GM12878 (cell line): ENCODE measurements at regions not wholly inside any gene's neighbourhood (a gene's known extent, or its start where the extent isn't known, plus 50 kb on each side); places are given as distances from the start of the nearest gene placed in this dataset.

ENCODE experiments used
- CEBPB ChIP-seq, 2 experiments: fragments of 150-350 bp in 1 of 2; IDR thresholded peaks; 2 replicates each; pipeline ENCODE4 v1.6.1; 2012 to 2014; ENCODE audit warnings: low read depth in 2 of 2, low read length in 2 of 2, borderline replicate concordance in 1 of 2, inconsistent platforms in 1 of 2
- CHD2 ChIP-seq: IDR thresholded peaks from 2 replicates; pipeline ENCODE4 v1.6.1; 2011; ENCODE audit warnings: low read depth, low read length, improper control_type of control experiment, borderline replicate concordance
- FOXK2 ChIP-seq: fragments of 450-650 bp; IDR thresholded peaks from 2 replicates; pipeline ENCODE4 v1.6.1; 2017; ENCODE audit warnings: mild to moderate bottlenecking, moderate library complexity
- MEF2A ChIP-seq: IDR thresholded peaks from 2 replicates; pipeline ENCODE4 v1.6.1; 2011; ENCODE audit warnings: low read depth, mild to moderate bottlenecking, low read length, moderate library complexity; ENCODE audit not compliant: insufficient read depth
- POLR2A ChIP-seq: IDR thresholded peaks from 2 replicates; pipeline ENCODE4 v1.6.1; 2011; ENCODE audit warnings: low read depth, mild to moderate bottlenecking, low read length
- SIN3A ChIP-seq: IDR thresholded peaks from 2 replicates; pipeline ENCODE4 v1.6.1; 2012; ENCODE audit warnings: low read depth, low read length, improper control_type of control experiment
- TF ChIP-seq, protein P1 (sequence below): fragments of 450-650 bp; formaldehyde crosslinking; IDR thresholded peaks from 2 replicates; pipeline ENCODE4 v1.5.0; 2022; ENCODE audit warnings: mild to moderate bottlenecking, missing genetic modification characterization
- TF ChIP-seq, protein P2 (sequence below): fragments of 450-650 bp; IDR thresholded peaks from 2 replicates; pipeline ENCODE4 v1.6.1; 2016; ENCODE audit warnings: mild to moderate bottlenecking, moderate library complexity, borderline replicate concordance
- TF ChIP-seq, protein P3 (sequence below): IDR thresholded peaks from 2 replicates; pipeline ENCODE4 v1.6.1; 2011; ENCODE audit warnings: low read depth, low read length, improper control_type of control experiment, borderline replicate concordance
- TF ChIP-seq, protein P4 (sequence below): IDR thresholded peaks from 2 replicates; pipeline ENCODE4 v1.6.1; 2012; ENCODE audit warnings: mild to moderate bottlenecking, low read depth, low read length

GRCh38 chr2:128682729-128683284 lies 364.1 kb upstream of the HS6ST1 start:
- no peak for TF ChIP-seq CHD2
- no peak for TF ChIP-seq POLR2A
- TF ChIP-seq, protein P1, sequence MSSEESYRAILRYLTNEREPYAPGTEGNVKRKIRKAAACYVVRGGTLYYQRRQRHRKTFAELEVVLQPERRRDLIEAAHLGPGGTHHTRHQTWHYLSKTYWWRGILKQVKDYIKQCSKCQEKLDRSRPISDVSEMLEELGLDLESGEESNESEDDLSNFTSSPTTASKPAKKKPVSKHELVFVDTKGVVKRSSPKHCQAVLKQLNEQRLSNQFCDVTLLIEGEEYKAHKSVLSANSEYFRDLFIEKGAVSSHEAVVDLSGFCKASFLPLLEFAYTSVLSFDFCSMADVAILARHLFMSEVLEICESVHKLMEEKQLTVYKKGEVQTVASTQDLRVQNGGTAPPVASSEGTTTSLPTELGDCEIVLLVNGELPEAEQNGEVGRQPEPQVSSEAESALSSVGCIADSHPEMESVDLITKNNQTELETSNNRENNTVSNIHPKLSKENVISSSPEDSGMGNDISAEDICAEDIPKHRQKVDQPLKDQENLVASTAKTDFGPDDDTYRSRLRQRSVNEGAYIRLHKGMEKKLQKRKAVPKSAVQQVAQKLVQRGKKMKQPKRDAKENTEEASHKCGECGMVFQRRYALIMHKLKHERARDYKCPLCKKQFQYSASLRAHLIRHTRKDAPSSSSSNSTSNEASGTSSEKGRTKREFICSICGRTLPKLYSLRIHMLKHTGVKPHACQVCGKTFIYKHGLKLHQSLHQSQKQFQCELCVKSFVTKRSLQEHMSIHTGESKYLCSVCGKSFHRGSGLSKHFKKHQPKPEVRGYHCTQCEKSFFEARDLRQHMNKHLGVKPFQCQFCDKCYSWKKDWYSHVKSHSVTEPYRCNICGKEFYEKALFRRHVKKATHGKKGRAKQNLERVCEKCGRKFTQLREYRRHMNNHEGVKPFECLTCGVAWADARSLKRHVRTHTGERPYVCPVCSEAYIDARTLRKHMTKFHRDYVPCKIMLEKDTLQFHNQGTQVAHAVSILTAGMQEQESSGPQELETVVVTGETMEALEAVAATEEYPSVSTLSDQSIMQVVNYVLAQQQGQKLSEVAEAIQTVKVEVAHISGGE (CRISPR knock-in tag): no peak
- no peak for TF ChIP-seq SIN3A
- TF ChIP-seq FOXK2: no peak
- no peak for TF ChIP-seq CEBPB (IDR thresholded peaks at IDR 0.05; ENCODE audit: borderline replicate concordance in 1 of 2, low read depth in 2 of 2, low read length in 2 of 2)
- no peak for TF ChIP-seq MEF2A
- TF ChIP-seq, protein P2, sequence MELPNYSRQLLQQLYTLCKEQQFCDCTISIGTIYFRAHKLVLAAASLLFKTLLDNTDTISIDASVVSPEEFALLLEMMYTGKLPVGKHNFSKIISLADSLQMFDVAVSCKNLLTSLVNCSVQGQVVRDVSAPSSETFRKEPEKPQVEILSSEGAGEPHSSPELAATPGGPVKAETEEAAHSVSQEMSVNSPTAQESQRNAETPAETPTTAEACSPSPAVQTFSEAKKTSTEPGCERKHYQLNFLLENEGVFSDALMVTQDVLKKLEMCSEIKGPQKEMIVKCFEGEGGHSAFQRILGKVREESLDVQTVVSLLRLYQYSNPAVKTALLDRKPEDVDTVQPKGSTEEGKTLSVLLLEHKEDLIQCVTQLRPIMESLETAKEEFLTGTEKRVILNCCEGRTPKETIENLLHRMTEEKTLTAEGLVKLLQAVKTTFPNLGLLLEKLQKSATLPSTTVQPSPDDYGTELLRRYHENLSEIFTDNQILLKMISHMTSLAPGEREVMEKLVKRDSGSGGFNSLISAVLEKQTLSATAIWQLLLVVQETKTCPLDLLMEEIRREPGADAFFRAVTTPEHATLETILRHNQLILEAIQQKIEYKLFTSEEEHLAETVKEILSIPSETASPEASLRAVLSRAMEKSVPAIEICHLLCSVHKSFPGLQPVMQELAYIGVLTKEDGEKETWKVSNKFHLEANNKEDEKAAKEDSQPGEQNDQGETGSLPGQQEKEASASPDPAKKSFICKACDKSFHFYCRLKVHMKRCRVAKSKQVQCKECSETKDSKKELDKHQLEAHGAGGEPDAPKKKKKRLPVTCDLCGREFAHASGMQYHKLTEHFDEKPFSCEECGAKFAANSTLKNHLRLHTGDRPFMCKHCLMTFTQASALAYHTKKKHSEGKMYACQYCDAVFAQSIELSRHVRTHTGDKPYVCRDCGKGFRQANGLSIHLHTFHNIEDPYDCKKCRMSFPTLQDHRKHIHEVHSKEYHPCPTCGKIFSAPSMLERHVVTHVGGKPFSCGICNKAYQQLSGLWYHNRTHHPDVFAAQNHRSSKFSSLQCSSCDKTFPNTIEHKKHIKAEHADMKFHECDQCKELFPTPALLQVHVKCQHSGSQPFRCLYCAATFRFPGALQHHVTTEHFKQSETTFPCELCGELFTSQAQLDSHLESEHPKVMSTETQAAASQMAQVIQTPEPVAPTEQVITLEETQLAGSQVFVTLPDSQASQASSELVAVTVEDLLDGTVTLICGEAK: no peak
- TF ChIP-seq, protein P3, sequence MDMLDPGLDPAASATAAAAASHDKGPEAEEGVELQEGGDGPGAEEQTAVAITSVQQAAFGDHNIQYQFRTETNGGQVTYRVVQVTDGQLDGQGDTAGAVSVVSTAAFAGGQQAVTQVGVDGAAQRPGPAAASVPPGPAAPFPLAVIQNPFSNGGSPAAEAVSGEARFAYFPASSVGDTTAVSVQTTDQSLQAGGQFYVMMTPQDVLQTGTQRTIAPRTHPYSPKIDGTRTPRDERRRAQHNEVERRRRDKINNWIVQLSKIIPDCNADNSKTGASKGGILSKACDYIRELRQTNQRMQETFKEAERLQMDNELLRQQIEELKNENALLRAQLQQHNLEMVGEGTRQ: no peak
- TF ChIP-seq, protein P4, sequence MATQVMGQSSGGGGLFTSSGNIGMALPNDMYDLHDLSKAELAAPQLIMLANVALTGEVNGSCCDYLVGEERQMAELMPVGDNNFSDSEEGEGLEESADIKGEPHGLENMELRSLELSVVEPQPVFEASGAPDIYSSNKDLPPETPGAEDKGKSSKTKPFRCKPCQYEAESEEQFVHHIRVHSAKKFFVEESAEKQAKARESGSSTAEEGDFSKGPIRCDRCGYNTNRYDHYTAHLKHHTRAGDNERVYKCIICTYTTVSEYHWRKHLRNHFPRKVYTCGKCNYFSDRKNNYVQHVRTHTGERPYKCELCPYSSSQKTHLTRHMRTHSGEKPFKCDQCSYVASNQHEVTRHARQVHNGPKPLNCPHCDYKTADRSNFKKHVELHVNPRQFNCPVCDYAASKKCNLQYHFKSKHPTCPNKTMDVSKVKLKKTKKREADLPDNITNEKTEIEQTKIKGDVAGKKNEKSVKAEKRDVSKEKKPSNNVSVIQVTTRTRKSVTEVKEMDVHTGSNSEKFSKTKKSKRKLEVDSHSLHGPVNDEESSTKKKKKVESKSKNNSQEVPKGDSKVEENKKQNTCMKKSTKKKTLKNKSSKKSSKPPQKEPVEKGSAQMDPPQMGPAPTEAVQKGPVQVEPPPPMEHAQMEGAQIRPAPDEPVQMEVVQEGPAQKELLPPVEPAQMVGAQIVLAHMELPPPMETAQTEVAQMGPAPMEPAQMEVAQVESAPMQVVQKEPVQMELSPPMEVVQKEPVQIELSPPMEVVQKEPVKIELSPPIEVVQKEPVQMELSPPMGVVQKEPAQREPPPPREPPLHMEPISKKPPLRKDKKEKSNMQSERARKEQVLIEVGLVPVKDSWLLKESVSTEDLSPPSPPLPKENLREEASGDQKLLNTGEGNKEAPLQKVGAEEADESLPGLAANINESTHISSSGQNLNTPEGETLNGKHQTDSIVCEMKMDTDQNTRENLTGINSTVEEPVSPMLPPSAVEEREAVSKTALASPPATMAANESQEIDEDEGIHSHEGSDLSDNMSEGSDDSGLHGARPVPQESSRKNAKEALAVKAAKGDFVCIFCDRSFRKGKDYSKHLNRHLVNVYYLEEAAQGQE: no peak
